GM12878 (cell line): ENCODE measurements at regions not wholly inside any gene's neighbourhood (a gene's known extent, or its start where the extent isn't known, plus 50 kb on each side); places are given as distances from the start of the nearest gene placed in this dataset.

ENCODE experiments used
- ATAC-seq: fragments of 200-7000 bp; cut with Tn5 transposase; 3 replicates; pipeline ENCODE4 v1.9.1; 2020; ENCODE audit warnings: mild to moderate bottlenecking, moderate library complexity
- BruUV-seq: library from RNA; stranded (reverse); fragments of 400-500 nt; replicated peaks from 2 replicates; lab custom pipeline; 2021; lab: Mats Ljungman, UMichigan
- CTCF ChIA-PET: fragments of 300-600 bp; sonication (Branson Sonifier 250); formaldehyde crosslinking; extraction: SDS; loops from one replicate; lab custom pipeline; 2021; ENCODE audit warnings: inconsistent platforms; lab: Yijun Ruan, JAX
- POLR2A ChIA-PET: fragments of 350-600 bp; formaldehyde crosslinking; extraction: SDS; loops from one replicate; lab custom pipeline; 2021; ENCODE audit warnings: inconsistent platforms; lab: Charles Lee
- RAD21 ChIA-PET: fragments of 300-600 bp; sonication (Branson Sonifier 250); formaldehyde crosslinking; loops from one replicate; lab custom pipeline; 2023; ENCODE audit warnings: antibody characterized with exemption; ENCODE audit not compliant: unreplicated experiment; lab: Charles Lee
- SMC1A ChIA-PET: fragments of 300-600 bp; sonication (Branson Sonifier 250); formaldehyde crosslinking; loops from one replicate; lab custom pipeline; 2023; ENCODE audit not compliant: unreplicated experiment, uncharacterized antibody; lab: Charles Lee
- DNase-seq: peaks from one replicate; pipeline ENCODE4 v3.0.0-alpha.2; 2011; ENCODE audit warnings: low read depth, low spot score
- FAIRE-seq: peaks from 3 replicates; lab custom pipeline; 2011; peaks lifted over from hg19 to GRCh38; lab: Jason Lieb, UNC
- H2AFZ ChIP-seq: 2 replicates; pipeline ENCODE4 v1.6.0; 2011; ENCODE audit warnings: low read depth, low read length, control low read depth; ENCODE audit not compliant: control insufficient read depth
- H3K27ac ChIP-seq: 2 replicates; pipeline ENCODE4 v1.5.1; 2011; ENCODE audit warnings: control low read depth; ENCODE audit not compliant: control insufficient read depth, insufficient read depth
- H3K27me3 ChIP-seq, 2 experiments: replicated peaks in 1 of 2; 2 replicates each; pipeline versions ENCODE4 v1.6.0 to v1.6.1; 2011; ENCODE audit warnings: low read length in 1 of 2; ENCODE audit not compliant: control insufficient read depth in 2 of 2, insufficient read depth in 2 of 2
- H3K36me3 ChIP-seq, 2 experiments: 2 replicates each; pipeline ENCODE4 v1.5.1; 2011; ENCODE audit warnings: low read length in 1 of 2; ENCODE audit not compliant: control insufficient read depth in 2 of 2, insufficient read depth in 2 of 2
- H3K4me1 ChIP-seq: 2 replicates; pipeline ENCODE4 v1.6.1; 2011; ENCODE audit warnings: mild to moderate bottlenecking, low read length, moderate library complexity, mixed read lengths; ENCODE audit not compliant: control insufficient read depth, insufficient read depth
- H3K4me2 ChIP-seq: 2 replicates; pipeline ENCODE4 v1.6.0; 2011; ENCODE audit warnings: control low read depth; ENCODE audit not compliant: control insufficient read depth, insufficient read depth
- H3K4me3 ChIP-seq: fragments of 200-600 bp; sonication (generic); 2 replicates; pipeline ENCODE4 v1.5.1; 2016
- H3K79me2 ChIP-seq: 2 replicates; pipeline ENCODE4 v1.6.0; 2011; ENCODE audit warnings: low read length; ENCODE audit not compliant: control insufficient read depth, insufficient read depth
- H3K9ac ChIP-seq: 2 replicates; pipeline ENCODE4 v1.8.0; 2011; ENCODE audit warnings: low read length, control low read depth, mixed read lengths; ENCODE audit not compliant: control insufficient read depth, insufficient read depth
- H3K9me3 ChIP-seq: replicated peaks from 3 replicates; pipeline ENCODE4 v1.5.1; 2011; ENCODE audit warnings: mild to moderate bottlenecking, low read length; ENCODE audit not compliant: control insufficient read depth, insufficient read depth
- H4K20me1 ChIP-seq: 2 replicates; pipeline ENCODE4 v1.6.0; 2011; ENCODE audit not compliant: control insufficient read depth, insufficient read depth
- ASH2L ChIP-seq: fragments of 300-600, 200-600 bp; sonication (generic); IDR thresholded peaks from 2 replicates; pipeline ENCODE4 v1.6.1; 2017; ENCODE audit warnings: low read depth, mild to moderate bottlenecking, borderline replicate concordance
- BMI1 ChIP-seq: fragments of 450-650 bp; IDR thresholded peaks from 2 replicates; pipeline ENCODE4 v1.6.1; 2016; ENCODE audit warnings: mild to moderate bottlenecking, moderate library complexity, borderline replicate concordance
- ESRRA ChIP-seq: IDR thresholded peaks from 2 replicates; pipeline ENCODE4 v1.6.1; 2012; ENCODE audit warnings: mild to moderate bottlenecking, low read length, improper control_type of control experiment
- HCFC1 ChIP-seq: fragments of 150-350 bp; IDR thresholded peaks from 2 replicates; pipeline ENCODE4 v1.6.1; 2014; ENCODE audit warnings: low read length
- IKZF2 ChIP-seq, 2 experiments: fragments of 450-650 bp; IDR thresholded peaks; 2 replicates each; pipeline ENCODE4 v1.6.1; 2017; ENCODE audit warnings: mild to moderate bottlenecking in 2 of 2, moderate library complexity in 2 of 2
- LARP7 ChIP-seq: fragments of 450-650 bp; IDR thresholded peaks from 2 replicates; pipeline ENCODE4 v1.6.1; 2017; ENCODE audit warnings: mild to moderate bottlenecking
- NR2C2 ChIP-seq: IDR thresholded peaks from 2 replicates; pipeline ENCODE4 v1.6.1; 2011; ENCODE audit warnings: borderline replicate concordance, low read depth; ENCODE audit not compliant: control insufficient read depth, insufficient read length
- NRF1 ChIP-seq: conservative IDR thresholded peaks from 2 replicates; pipeline ENCODE4 v1.6.1; 2011; ENCODE audit warnings: mild to moderate bottlenecking, low read depth, low read length, improper control_type of control experiment
- SIN3A ChIP-seq: IDR thresholded peaks from 2 replicates; pipeline ENCODE4 v1.6.1; 2012; ENCODE audit warnings: low read depth, low read length, improper control_type of control experiment
- SIX5 ChIP-seq: IDR thresholded peaks from 2 replicates; pipeline ENCODE4 v1.6.1; 2011; ENCODE audit warnings: mild to moderate bottlenecking, low read depth, low read length, moderate library complexity; ENCODE audit not compliant: severe bottlenecking
- SMAD5 ChIP-seq: IDR thresholded peaks from 2 replicates; pipeline ENCODE4 v1.6.1; 2016; ENCODE audit warnings: antibody characterized with exemption, low read depth
- TCF7 ChIP-seq: IDR thresholded peaks from 2 replicates; pipeline ENCODE4 v1.6.1; 2014; ENCODE audit warnings: antibody characterized with exemption, borderline replicate concordance
- ZSCAN29 ChIP-seq: fragments of 450-650 bp; IDR thresholded peaks from 2 replicates; pipeline ENCODE4 v1.6.1; 2017; ENCODE audit warnings: mild to moderate bottlenecking, moderate library complexity
- WGBS: methylation state at CpG from one replicate; pipeline ENCODE4 v1.1.6; 2016; ENCODE audit warnings: low lambda C conversion rate; ENCODE audit not compliant: insufficient replicate concordance, insufficient coverage; ENCODE audit errors: missing lambda C conversion rate; 5-methylcytosine and 5-hydroxymethylcytosine counted together
- in situ Hi-C: fragments of 300-500 bp; cut with MboI; formaldehyde crosslinking; loops from 9 replicates; pipeline ENCODE4 v1.14.3; 2018; ENCODE audit warnings: mixed read lengths
- intact Hi-C: fragments of 100-400 bp; cut with micrococcal nuclease; formaldehyde crosslinking; loops from one replicate; pipeline ENCODE4 v1.14.2; 2022; ENCODE audit not compliant: unreplicated experiment
- TF ChIP-seq, protein P1 (sequence below): fragments of 150-350 bp; IDR thresholded peaks from 2 replicates; pipeline ENCODE4 v1.6.1; 2016; ENCODE audit warnings: low read depth, low read length

DNA sequence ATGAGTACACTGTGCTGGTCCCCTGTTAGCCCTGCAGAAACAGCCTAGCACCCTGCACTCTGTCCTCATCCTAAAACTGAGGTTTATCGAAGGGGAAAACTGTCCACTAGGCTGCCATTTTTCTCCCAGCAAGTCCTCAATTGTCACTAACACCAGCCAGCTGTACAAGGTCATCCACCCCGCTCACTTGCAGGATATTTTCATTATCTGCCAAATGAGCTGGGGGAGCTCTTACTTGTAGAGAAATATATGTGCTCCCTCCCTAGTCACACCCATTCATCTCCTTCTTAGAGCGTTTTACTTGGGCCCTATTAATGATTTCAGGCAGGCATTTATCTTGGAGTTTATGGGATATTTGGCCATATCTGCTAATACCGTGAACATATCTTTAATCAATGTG is 413.5 kb upstream of the NFE2L3 start:
- ChIA-PET CTCF (no interaction called here), SMC1A (no interaction called here), RAD21 (no interaction called here), POLR2A (no interaction called here)
- no peak overlapping the region for H2AFZ ChIP-seq
- WGBS, result 31% methylated on average over 4 of the region's 4 CpGs
- DNase-seq (no peak), ATAC-seq (no peak), FAIRE-seq (no peak)
- no peaks in the 10 kb centered on the region for H3K9me3 ChIP-seq
- in situ Hi-C loops (no loop called here), intact Hi-C loops (no loop called here)
- no peak overlapping the region for H3K9ac ChIP-seq
- H3K27ac ChIP-seq, result no peak overlapping the region
- no peak overlapping the region for H3K4me3 ChIP-seq
- no peaks in the 10 kb centered on the region for H3K79me2 ChIP-seq
- no peaks in the 10 kb centered on the region for H4K20me1 ChIP-seq
- BruUV-seq, result no TSS peak
- H3K27me3 ChIP-seq, result peaks cover 0 to 2% of the 10 kb centered on the region in 2 experiments; a peak in 1 of 4 replicates
- H3K4me1 ChIP-seq, result no peaks in the 10 kb centered on the region
- no peak for TF ChIP-seq LARP7
- TF ChIP-seq SIX5, result no peak
- no peak for TF ChIP-seq NRF1
- no peak for TF ChIP-seq IKZF2 (IDR thresholded peaks at IDR 0.05)
- TF ChIP-seq ESRRA, result no peak
- no peak for TF ChIP-seq ZSCAN29
- no peak for TF ChIP-seq HCFC1
- no peak for TF ChIP-seq SMAD5
- TF ChIP-seq, protein P1, sequence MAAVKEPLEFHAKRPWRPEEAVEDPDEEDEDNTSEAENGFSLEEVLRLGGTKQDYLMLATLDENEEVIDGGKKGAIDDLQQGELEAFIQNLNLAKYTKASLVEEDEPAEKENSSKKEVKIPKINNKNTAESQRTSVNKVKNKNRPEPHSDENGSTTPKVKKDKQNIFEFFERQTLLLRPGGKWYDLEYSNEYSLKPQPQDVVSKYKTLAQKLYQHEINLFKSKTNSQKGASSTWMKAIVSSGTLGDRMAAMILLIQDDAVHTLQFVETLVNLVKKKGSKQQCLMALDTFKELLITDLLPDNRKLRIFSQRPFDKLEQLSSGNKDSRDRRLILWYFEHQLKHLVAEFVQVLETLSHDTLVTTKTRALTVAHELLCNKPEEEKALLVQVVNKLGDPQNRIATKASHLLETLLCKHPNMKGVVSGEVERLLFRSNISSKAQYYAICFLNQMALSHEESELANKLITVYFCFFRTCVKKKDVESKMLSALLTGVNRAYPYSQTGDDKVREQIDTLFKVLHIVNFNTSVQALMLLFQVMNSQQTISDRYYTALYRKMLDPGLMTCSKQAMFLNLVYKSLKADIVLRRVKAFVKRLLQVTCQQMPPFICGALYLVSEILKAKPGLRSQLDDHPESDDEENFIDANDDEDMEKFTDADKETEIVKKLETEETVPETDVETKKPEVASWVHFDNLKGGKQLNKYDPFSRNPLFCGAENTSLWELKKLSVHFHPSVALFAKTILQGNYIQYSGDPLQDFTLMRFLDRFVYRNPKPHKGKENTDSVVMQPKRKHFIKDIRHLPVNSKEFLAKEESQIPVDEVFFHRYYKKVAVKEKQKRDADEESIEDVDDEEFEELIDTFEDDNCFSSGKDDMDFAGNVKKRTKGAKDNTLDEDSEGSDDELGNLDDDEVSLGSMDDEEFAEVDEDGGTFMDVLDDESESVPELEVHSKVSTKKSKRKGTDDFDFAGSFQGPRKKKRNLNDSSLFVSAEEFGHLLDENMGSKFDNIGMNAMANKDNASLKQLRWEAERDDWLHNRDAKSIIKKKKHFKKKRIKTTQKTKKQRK, result no peak
- no peak for TF ChIP-seq NR2C2
- TF ChIP-seq BMI1, result no peak
- no peak for TF ChIP-seq SIN3A
- no peak for TF ChIP-seq ASH2L
- no peak for TF ChIP-seq TCF7
- no peak overlapping the region for H3K4me2 ChIP-seq
- no peaks in the 10 kb centered on the region for H3K36me3 ChIP-seq
